ENCODE measurements at regions not wholly inside any gene's neighbourhood (a gene's known extent, or its start where the extent isn't known, plus 50 kb on each side); places are given as distances from the start of the nearest gene placed in this dataset.

DNA sequence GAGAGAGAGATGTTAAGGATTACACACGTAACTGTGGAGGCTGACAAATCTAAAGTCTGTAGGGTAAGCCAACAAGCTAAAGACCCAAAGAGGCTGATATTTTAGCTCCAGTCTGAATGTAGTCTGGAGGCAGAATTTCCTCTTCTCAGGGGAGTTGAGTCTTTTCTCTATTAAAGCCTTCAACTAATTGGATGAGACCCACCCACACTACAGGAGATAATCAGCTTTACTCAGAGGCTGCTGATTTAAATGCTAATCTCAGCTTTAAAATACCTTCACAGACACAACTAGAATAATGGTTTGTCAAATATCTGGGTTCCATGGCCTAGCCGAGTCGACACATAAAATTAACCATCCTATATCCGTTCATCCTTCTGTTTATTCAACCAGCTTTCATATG lies 204.3 kb upstream of the PSMD7 start:
- Mint-ChIP-seq H3K27me3 (no peaks in the 10 kb centered on the region), H3K4me3 (ENCODE audit: low read depth) (no peak overlapping the region), H3K36me3 (ENCODE audit: insufficient read depth) (no peaks in the 10 kb centered on the region), H3K9me3 (ENCODE audit: low read depth) (peaks cover 3% of the 10 kb centered on the region), H3K27ac (no peak overlapping the region), H3K4me1 (ENCODE audit: low read depth) (no peaks in the 10 kb centered on the region)
- TF ChIP-seq, protein P1, sequence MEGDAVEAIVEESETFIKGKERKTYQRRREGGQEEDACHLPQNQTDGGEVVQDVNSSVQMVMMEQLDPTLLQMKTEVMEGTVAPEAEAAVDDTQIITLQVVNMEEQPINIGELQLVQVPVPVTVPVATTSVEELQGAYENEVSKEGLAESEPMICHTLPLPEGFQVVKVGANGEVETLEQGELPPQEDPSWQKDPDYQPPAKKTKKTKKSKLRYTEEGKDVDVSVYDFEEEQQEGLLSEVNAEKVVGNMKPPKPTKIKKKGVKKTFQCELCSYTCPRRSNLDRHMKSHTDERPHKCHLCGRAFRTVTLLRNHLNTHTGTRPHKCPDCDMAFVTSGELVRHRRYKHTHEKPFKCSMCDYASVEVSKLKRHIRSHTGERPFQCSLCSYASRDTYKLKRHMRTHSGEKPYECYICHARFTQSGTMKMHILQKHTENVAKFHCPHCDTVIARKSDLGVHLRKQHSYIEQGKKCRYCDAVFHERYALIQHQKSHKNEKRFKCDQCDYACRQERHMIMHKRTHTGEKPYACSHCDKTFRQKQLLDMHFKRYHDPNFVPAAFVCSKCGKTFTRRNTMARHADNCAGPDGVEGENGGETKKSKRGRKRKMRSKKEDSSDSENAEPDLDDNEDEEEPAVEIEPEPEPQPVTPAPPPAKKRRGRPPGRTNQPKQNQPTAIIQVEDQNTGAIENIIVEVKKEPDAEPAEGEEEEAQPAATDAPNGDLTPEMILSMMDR (IDR thresholded peaks at IDR 0.05; ENCODE audit: unreplicated experiment) = no peak
- DNase-seq (ENCODE audit: low spot score, unreplicated experiment) = no peak

DNA sequence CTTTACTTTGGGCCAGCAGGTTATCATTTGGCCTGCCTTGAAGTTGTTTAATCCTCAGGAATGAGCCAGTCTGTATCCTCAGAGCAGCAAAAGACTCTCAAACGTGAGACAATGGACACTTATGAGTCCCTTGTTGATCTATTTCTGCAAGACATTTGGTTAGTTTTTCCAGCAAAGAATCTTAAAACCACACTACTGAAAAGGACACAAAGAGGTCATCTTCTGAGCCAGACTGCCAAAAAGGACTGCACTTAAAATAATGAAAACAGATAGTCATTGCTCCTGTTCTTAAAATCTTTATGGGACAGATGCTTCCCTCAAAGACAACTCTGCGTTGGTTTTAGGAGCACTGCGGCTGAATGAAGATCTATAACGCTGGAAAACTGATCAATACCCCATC lies 205.7 kb upstream of the PSMD7 start:
- DNase-seq (ENCODE audit: low spot score, unreplicated experiment) = no peak
- H3K27ac Mint-ChIP-seq = no peak overlapping the region
- TF ChIP-seq, protein P1 (IDR thresholded peaks at IDR 0.05; ENCODE audit: unreplicated experiment) = no peak
- no peaks in the 10 kb centered on the region for H3K4me1 Mint-ChIP-seq (ENCODE audit: low read depth)
- H3K27me3 Mint-ChIP-seq = no peaks in the 10 kb centered on the region
- no peaks in the 10 kb centered on the region for H3K36me3 Mint-ChIP-seq (ENCODE audit: insufficient read depth)
- H3K9me3 Mint-ChIP-seq (ENCODE audit: low read depth) = peaks cover 8% of the 10 kb centered on the region
- H3K4me3 Mint-ChIP-seq (ENCODE audit: low read depth) = no peak overlapping the region

DNA sequence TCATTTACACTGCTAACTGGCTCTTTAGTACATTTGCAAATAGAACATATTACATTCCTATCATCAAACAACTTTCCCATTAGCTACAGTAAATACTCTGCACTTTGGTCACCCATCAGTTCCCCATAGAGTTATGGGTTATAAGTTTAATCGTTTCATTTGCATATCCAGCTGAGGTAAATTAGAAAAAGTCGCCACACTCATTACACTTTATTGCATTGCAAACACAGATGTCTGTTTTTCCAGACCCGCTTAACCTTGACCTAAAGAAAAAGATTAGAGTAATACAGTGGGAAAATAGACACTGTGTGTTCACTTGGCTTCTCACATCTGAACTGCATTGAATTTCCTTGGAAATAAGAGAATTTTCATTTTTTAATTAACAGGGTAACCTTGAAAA lies 213.1 kb upstream of the PSMD7 start:
- H3K36me3 Mint-ChIP-seq (ENCODE audit: insufficient read depth) = no peaks in the 10 kb centered on the region
- no peaks in the 10 kb centered on the region for H3K27me3 Mint-ChIP-seq
- TF ChIP-seq, protein P1 (IDR thresholded peaks at IDR 0.05; ENCODE audit: unreplicated experiment) = no peak
- H3K4me3 Mint-ChIP-seq (ENCODE audit: low read depth) = no peak overlapping the region
- peaks cover 11% of the 10 kb centered on the region for H3K9me3 Mint-ChIP-seq (ENCODE audit: low read depth)
- no peaks in the 10 kb centered on the region for H3K4me1 Mint-ChIP-seq (ENCODE audit: low read depth)
- no peak overlapping the region for H3K27ac Mint-ChIP-seq
- DNase-seq (ENCODE audit: low spot score, unreplicated experiment) = no peak

DNA sequence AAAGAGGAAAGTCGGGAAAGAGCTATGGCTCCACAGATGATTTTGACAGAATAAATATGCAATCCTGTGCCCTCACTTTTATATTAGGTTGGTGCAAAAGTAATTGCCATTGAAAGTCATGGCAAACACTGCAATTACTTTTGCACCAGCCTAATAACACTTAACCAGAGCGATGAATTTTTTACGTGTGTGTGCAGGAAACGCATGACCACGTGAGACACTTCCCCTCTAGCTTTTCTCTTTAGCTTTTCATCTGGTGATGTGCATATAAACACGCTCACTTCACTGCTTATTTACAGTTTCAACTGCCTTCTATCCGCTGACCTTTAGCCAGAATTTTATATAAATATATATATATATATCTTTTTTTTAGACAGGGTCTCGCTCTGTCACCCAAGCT lies 216.3 kb upstream of the PSMD7 start:
- Mint-ChIP-seq H3K27ac (no peak overlapping the region), H3K36me3 (ENCODE audit: insufficient read depth) (no peaks in the 10 kb centered on the region), H3K4me1 (ENCODE audit: low read depth) (no peaks in the 10 kb centered on the region), H3K27me3 (peaks cover 6% of the 10 kb centered on the region), H3K9me3 (ENCODE audit: low read depth) (peaks cover 5% of the 10 kb centered on the region), H3K4me3 (ENCODE audit: low read depth) (no peak overlapping the region)
- TF ChIP-seq, protein P1 (IDR thresholded peaks at IDR 0.05; ENCODE audit: unreplicated experiment) = no peak
- no peak for DNase-seq (ENCODE audit: low spot score, unreplicated experiment)

DNA sequence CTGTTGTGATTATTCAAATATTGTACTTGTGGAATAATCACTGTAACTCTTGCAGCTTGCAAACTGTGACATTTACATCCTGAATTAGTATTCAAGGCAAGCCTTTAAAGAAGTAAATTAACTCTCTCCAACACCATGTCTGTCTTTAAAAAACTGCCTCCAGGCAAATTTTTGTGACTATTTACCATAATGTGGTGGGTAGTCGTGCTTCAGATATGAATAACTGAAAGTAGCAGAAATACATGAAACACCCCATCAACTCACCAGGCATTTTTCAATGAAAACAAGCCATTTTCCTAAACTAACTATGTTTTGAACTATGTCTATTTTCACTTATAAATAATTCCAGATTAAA lies 217.4 kb upstream of the PSMD7 start:
- Mint-ChIP-seq H3K9me3 (ENCODE audit: low read depth) (peaks cover 4% of the 10 kb centered on the region), H3K36me3 (ENCODE audit: insufficient read depth) (no peaks in the 10 kb centered on the region), H3K4me3 (ENCODE audit: low read depth) (no peak overlapping the region), H3K27ac (no peak overlapping the region), H3K27me3 (peaks cover 6% of the 10 kb centered on the region), H3K4me1 (ENCODE audit: low read depth) (no peaks in the 10 kb centered on the region)
- DNase-seq (ENCODE audit: low spot score, unreplicated experiment) = no peak
- TF ChIP-seq, protein P1 (IDR thresholded peaks at IDR 0.05; ENCODE audit: unreplicated experiment) = no peak
